ENCODE measurements at regions not wholly inside any gene's neighbourhood (a gene's known extent, or its start where the extent isn't known, plus 50 kb on each side); places are given as distances from the start of the nearest gene placed in this dataset.

GRCh38 chr3:76547674-76548073 is 492.2 kb upstream of the ROBO2 start:
- Histone ChIP-seq H3K9me2 (no peaks in the 10 kb centered on the region), H3K4me1 (ENCODE audit: control insufficient read depth in 1 of 2, insufficient read depth in 2 of 2, low read depth in 1 of 2, low read length in 1 of 2) (peaks cover 0 to 6% of the 10 kb centered on the region in 2 experiments; a peak in 2 of 4 replicates), H4K20me1 (ENCODE audit: insufficient read depth) (no peaks in the 10 kb centered on the region), H3K27ac (ENCODE audit: low read depth in 2 of 2, low read length in 1 of 2) (peak overlapping the region in 1 of 2 experiments; percentile 77; a peak in 2 of 4 replicates), H3K4me3 (ENCODE audit: low read depth in 2 of 2, low read length in 1 of 2) (no peak overlapping the region), H3K79me2 (ENCODE audit: insufficient read depth) (no peaks in the 10 kb centered on the region), H3F3A (replicated peaks; ENCODE audit: insufficient read depth) (no peaks in the 10 kb centered on the region), H3K9me3 (no peaks in the 10 kb centered on the region), H2AFZ (ENCODE audit: low read depth) (no peak overlapping the region), H3K4me2 (no peak overlapping the region), H3K27me3 (ENCODE audit: insufficient read depth) (no peaks in the 10 kb centered on the region), H3K9ac (no peak overlapping the region), H3K36me3 (replicated peaks in 1 of 2; ENCODE audit: control insufficient read depth in 1 of 2, insufficient read depth in 2 of 2, low read length in 1 of 2) (no peaks in the 10 kb centered on the region)
- CTCF ChIA-PET = interaction anchor here (1.1 kb wide), 1 partner anchor 23 kb away, joined by 4 read pairs; no protein-coding TSS in a partner anchor
- POLR2A ChIA-PET = no interaction called here
- WGBS (ENCODE audit: low lambda C conversion rate) = 17% methylated on average over 2 of the region's 2 CpGs
- peak; percentile 59 for DNase-seq
- TF ChIP-seq RAD21 (IDR thresholded peaks at IDR 0.05; ENCODE audit: low read length) (peak; percentile 28), RXRA (IDR thresholded peaks at IDR 0.05; ENCODE audit: borderline replicate concordance, low read depth) (no peak), USF1 (IDR thresholded peaks at IDR 0.05; ENCODE audit: borderline replicate concordance, low read depth) (peak; percentile 29; the same call in 1 of the 2 replicates), EZH2phosphoT487 (IDR thresholded peaks at IDR 0.05; ENCODE audit: borderline replicate concordance, low read depth) (no peak), SIN3A (IDR thresholded peaks at IDR 0.05; ENCODE audit: borderline replicate concordance, low read depth, low read length) (no peak), GATA2 (CRISPR knock-in tag; IDR thresholded peaks at IDR 0.05) (peak; percentile 93), RCOR1 (IDR thresholded peaks at IDR 0.05; ENCODE audit: low read length) (peak; percentile 86), FOXJ3 (CRISPR knock-in tag; IDR thresholded peaks at IDR 0.05) (peak; percentile 83), EP300 (IDR thresholded peaks at IDR 0.05; ENCODE audit: borderline replicate concordance in 1 of 2, low read depth in 1 of 2, low read length in 1 of 2) (peak in 1 of 2 experiments; percentile 95; a peak in 2 of 4 replicates), CHD2 (IDR thresholded peaks at IDR 0.05; ENCODE audit: low read length, partially characterized antibody) (peak; percentile 75)
- TF ChIP-seq, protein P1, sequence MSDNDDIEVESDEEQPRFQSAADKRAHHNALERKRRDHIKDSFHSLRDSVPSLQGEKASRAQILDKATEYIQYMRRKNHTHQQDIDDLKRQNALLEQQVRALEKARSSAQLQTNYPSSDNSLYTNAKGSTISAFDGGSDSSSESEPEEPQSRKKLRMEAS (IDR thresholded peaks at IDR 0.05; ENCODE audit: low read depth) = no peak

GRCh38 chr3:76550522-76551201 is 489.2 kb upstream of the ROBO2 start:
- Histone ChIP-seq H3K36me3 (replicated peaks in 1 of 2; ENCODE audit: control insufficient read depth in 1 of 2, insufficient read depth in 2 of 2, low read length in 1 of 2) (no peaks in the 10 kb centered on the region), H3K9me2 (no peaks in the 10 kb centered on the region), H3K4me3 (ENCODE audit: low read depth in 2 of 2, low read length in 1 of 2) (no peak overlapping the region), H3K9me3 (no peaks in the 10 kb centered on the region), H3K79me2 (ENCODE audit: insufficient read depth) (no peaks in the 10 kb centered on the region), H3K4me2 (no peak overlapping the region), H3K27ac (ENCODE audit: low read depth in 2 of 2, low read length in 1 of 2) (no peak overlapping the region), H2AFZ (ENCODE audit: low read depth) (no peak overlapping the region), H3F3A (replicated peaks; ENCODE audit: insufficient read depth) (no peaks in the 10 kb centered on the region), H4K20me1 (ENCODE audit: insufficient read depth) (no peaks in the 10 kb centered on the region), H3K27me3 (ENCODE audit: insufficient read depth) (no peaks in the 10 kb centered on the region), H3K9ac (no peak overlapping the region), H3K4me1 (ENCODE audit: control insufficient read depth in 1 of 2, insufficient read depth in 2 of 2, low read depth in 1 of 2, low read length in 1 of 2) (peaks cover 0 to 8% of the 10 kb centered on the region in 2 experiments; a peak in 2 of 4 replicates)
- ChIA-PET POLR2A (no interaction called here), CTCF (interaction anchor here (0.9 to 1.8 kb wide), 3 partner anchors 19 to 34 kb away, joined by 3 to 5 read pairs (median 3); no protein-coding TSS in a partner anchor)
- 41% methylated on average over 6 of the region's 7 CpGs for WGBS (ENCODE audit: low lambda C conversion rate)
- DNase-seq = no peak
- TF ChIP-seq TAF1 (IDR thresholded peaks at IDR 0.05; ENCODE audit: borderline replicate concordance, low read depth, low read length) = no peak
- TF ChIP-seq YY1 (IDR thresholded peaks at IDR 0.05; ENCODE audit: low read depth) = no peak
- TF ChIP-seq RAD21 (IDR thresholded peaks at IDR 0.05; ENCODE audit: low read length) = no peak
- TF ChIP-seq SIN3A (IDR thresholded peaks at IDR 0.05; ENCODE audit: borderline replicate concordance, low read depth, low read length) = no peak
- TF ChIP-seq EZH2phosphoT487 (IDR thresholded peaks at IDR 0.05; ENCODE audit: borderline replicate concordance, low read depth) = no peak
- TF ChIP-seq JUND (IDR thresholded peaks at IDR 0.05) = no peak
- TF ChIP-seq, protein P1 (IDR thresholded peaks at IDR 0.05; ENCODE audit: low read depth) = no peak
- TF ChIP-seq, protein P2, sequence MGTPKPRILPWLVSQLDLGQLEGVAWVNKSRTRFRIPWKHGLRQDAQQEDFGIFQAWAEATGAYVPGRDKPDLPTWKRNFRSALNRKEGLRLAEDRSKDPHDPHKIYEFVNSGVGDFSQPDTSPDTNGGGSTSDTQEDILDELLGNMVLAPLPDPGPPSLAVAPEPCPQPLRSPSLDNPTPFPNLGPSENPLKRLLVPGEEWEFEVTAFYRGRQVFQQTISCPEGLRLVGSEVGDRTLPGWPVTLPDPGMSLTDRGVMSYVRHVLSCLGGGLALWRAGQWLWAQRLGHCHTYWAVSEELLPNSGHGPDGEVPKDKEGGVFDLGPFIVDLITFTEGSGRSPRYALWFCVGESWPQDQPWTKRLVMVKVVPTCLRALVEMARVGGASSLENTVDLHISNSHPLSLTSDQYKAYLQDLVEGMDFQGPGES (IDR thresholded peaks at IDR 0.05; ENCODE audit: low read depth, low read length) = no peak
- TF ChIP-seq GATA2 (CRISPR knock-in tag; IDR thresholded peaks at IDR 0.05) = no peak
- TF ChIP-seq FOXM1 (IDR thresholded peaks at IDR 0.05; ENCODE audit: low read depth) = no peak
- no peak for TF ChIP-seq TEAD4 (IDR thresholded peaks at IDR 0.05; ENCODE audit: borderline replicate concordance, insufficient read depth)
- TF ChIP-seq RFX5 (IDR thresholded peaks at IDR 0.05; ENCODE audit: low read length) = no peak
- TF ChIP-seq ELF1 (IDR thresholded peaks at IDR 0.05) = no peak
- TF ChIP-seq NFIC (IDR thresholded peaks at IDR 0.05; ENCODE audit: borderline replicate concordance) = no peak
